Activated T-cell treated with anti-CD3 and anti-CD28 coated beads for 48 hours (primary cell): ENCODE measurements at regions not wholly inside any gene's neighbourhood (a gene's known extent, or its start where the extent isn't known, plus 50 kb on each side); places are given as distances from the start of the nearest gene placed in this dataset.

Source experiments
- DNase-seq: peaks from one replicate; pipeline ENCODE4 v3.0.0-alpha.2; 2020; ENCODE audit warnings: low read depth

- no peak for DNase-seq
Observed at GRCh38 chr1:4275083-4275482, 375.0 kb upstream of the C1orf174 start.

- no peak for DNase-seq
Observed at GRCh38 chr1:4276238-4276637, 376.2 kb upstream of the C1orf174 start.

GRCh38 chr1:4277598-4277997 lies 376.8 kb upstream of the AJAP1 start:
- DNase-seq, result no peak

GRCh38 chr1:4284976-4285375 lies 369.4 kb upstream of the AJAP1 start:
- DNase-seq, result no peak

- no peak for DNase-seq
Observed at GRCh38 chr1:4292861-4293260, 361.5 kb upstream of the AJAP1 start.

- no peak for DNase-seq
Observed at GRCh38 chr1:4298361-4299083, 355.9 kb upstream of the AJAP1 start.

GRCh38 chr1:4301007-4301406 lies 353.4 kb upstream of the AJAP1 start:
- DNase-seq, result no peak

GRCh38 chr1:4303303-4303702 lies 351.1 kb upstream of the AJAP1 start:
- DNase-seq, result no peak

GRCh38 chr1:4305526-4306301 lies 348.7 kb upstream of the AJAP1 start:
- no peak for DNase-seq

- no peak for DNase-seq
Observed at GRCh38 chr1:4306559-4307467, 347.6 kb upstream of the AJAP1 start.

- DNase-seq, result no peak
Observed at GRCh38 chr1:4307468-4307845, 347.0 kb upstream of the AJAP1 start.

GRCh38 chr1:4307911-4308545 lies 346.4 kb upstream of the AJAP1 start:
- no peak for DNase-seq

GRCh38 chr1:4308806-4309205 lies 345.6 kb upstream of the AJAP1 start:
- DNase-seq, result no peak

GRCh38 chr1:4309676-4310320 lies 344.6 kb upstream of the AJAP1 start:
- no peak for DNase-seq

GRCh38 chr1:4310396-4310923 lies 343.9 kb upstream of the AJAP1 start:
- DNase-seq, result no peak

GRCh38 chr1:4312024-4312423 lies 342.4 kb upstream of the AJAP1 start:
- no peak for DNase-seq

- DNase-seq, result no peak
Observed at GRCh38 chr1:4315202-4315601, 339.2 kb upstream of the AJAP1 start.

GRCh38 chr1:4317207-4317606 lies 337.2 kb upstream of the AJAP1 start:
- DNase-seq, result no peak

- no peak for DNase-seq
Observed at GRCh38 chr1:4318720-4319119, 335.7 kb upstream of the AJAP1 start.

GRCh38 chr1:4319496-4319895 lies 334.9 kb upstream of the AJAP1 start:
- no peak for DNase-seq

- no peak for DNase-seq
Observed at GRCh38 chr1:4322881-4323280, 331.5 kb upstream of the AJAP1 start.
